ENCODE measurements at regions not wholly inside any gene's neighbourhood (a gene's known extent, or its start where the extent isn't known, plus 50 kb on each side); places are given as distances from the start of the nearest gene placed in this dataset.

- intact Hi-C loops (cut with DNase I), result no loop called here
- H3K9me3 ChIP-seq, result no peaks in the 10 kb centered on the region
- no peak overlapping the region for H3K4me3 ChIP-seq
- no peak overlapping the region for H3K27ac ChIP-seq
- H3K4me1 ChIP-seq, result no peaks in the 10 kb centered on the region
- no peak overlapping the region for H3K9ac ChIP-seq (ENCODE audit: low read depth in 2 of 2, low read length in 2 of 2)
- H3K36me3 ChIP-seq, result no peaks in the 10 kb centered on the region
- H3K27me3 ChIP-seq, result no peaks in the 10 kb centered on the region
- TF ChIP-seq CTCF (IDR thresholded peaks at IDR 0.05), result no peak
- no peak for DNase-seq
Measured at GRCh38 chr12:69115951-69116350, 123.4 kb upstream of the CPSF6 start.

GRCh38 chr12:69117566-69118266, 121.7 kb upstream of the CPSF6 start:
- Histone ChIP-seq H3K36me3 (no peaks in the 10 kb centered on the region), H3K9me3 (no peaks in the 10 kb centered on the region), H3K9ac (ENCODE audit: low read depth in 2 of 2, low read length in 2 of 2) (no peak overlapping the region), H3K4me3 (no peak overlapping the region), H3K27ac (no peak overlapping the region), H3K4me1 (no peaks in the 10 kb centered on the region), H3K27me3 (no peaks in the 10 kb centered on the region)
- no peak for TF ChIP-seq CTCF (IDR thresholded peaks at IDR 0.05)
- intact Hi-C loops (cut with DNase I), result no loop called here
- DNase-seq, result no peak

GRCh38 chr12:69118516-69118915, 120.9 kb upstream of the CPSF6 start:
- intact Hi-C loops (cut with DNase I), result no loop called here

GRCh38 chr12:69119770-69120169, 119.6 kb upstream of the CPSF6 start:
- Histone ChIP-seq H3K4me3 (no peak overlapping the region), H3K4me1 (no peaks in the 10 kb centered on the region), H3K27ac (no peak overlapping the region), H3K9ac (ENCODE audit: low read depth in 2 of 2, low read length in 2 of 2) (no peak overlapping the region), H3K27me3 (no peaks in the 10 kb centered on the region), H3K36me3 (no peaks in the 10 kb centered on the region), H3K9me3 (no peaks in the 10 kb centered on the region)
- TF ChIP-seq CTCF (IDR thresholded peaks at IDR 0.05), result no peak
- intact Hi-C loops (cut with DNase I), result no loop called here
- DNase-seq, result no peak

More at GRCh38 chr12:69118516-69118915, 120.9 kb upstream of the CPSF6 start:
- DNase-seq, result no peak
- H3K27ac ChIP-seq, result no peak overlapping the region
- H3K27me3 ChIP-seq, result no peaks in the 10 kb centered on the region
- H3K9me3 ChIP-seq, result no peaks in the 10 kb centered on the region
- no peaks in the 10 kb centered on the region for H3K4me1 ChIP-seq
- no peak for TF ChIP-seq CTCF (IDR thresholded peaks at IDR 0.05)
- no peak overlapping the region for H3K4me3 ChIP-seq
- no peaks in the 10 kb centered on the region for H3K36me3 ChIP-seq
- no peak overlapping the region for H3K9ac ChIP-seq (ENCODE audit: low read depth in 2 of 2, low read length in 2 of 2)

GRCh38 chr12:69120354-69120753, 119.0 kb upstream of the CPSF6 start:
- no peak overlapping the region for H3K27ac ChIP-seq
- H3K4me1 ChIP-seq, result no peaks in the 10 kb centered on the region
- DNase-seq, result no peak
- intact Hi-C loops (cut with DNase I), result no loop called here
- no peak overlapping the region for H3K4me3 ChIP-seq
- H3K27me3 ChIP-seq, result no peaks in the 10 kb centered on the region
- no peaks in the 10 kb centered on the region for H3K36me3 ChIP-seq
- H3K9ac ChIP-seq (ENCODE audit: low read depth in 2 of 2, low read length in 2 of 2), result no peak overlapping the region
- H3K9me3 ChIP-seq, result no peaks in the 10 kb centered on the region
- TF ChIP-seq CTCF (IDR thresholded peaks at IDR 0.05), result no peak
